ENCODE measurements at regions not wholly inside any gene's neighbourhood (a gene's known extent, or its start where the extent isn't known, plus 50 kb on each side); places are given as distances from the start of the nearest gene placed in this dataset.
"Not testable (repeated sequence)": the region's sequence is repeated elsewhere in the genome, so short reads cannot be mapped to it uniquely, and the experiment has no call there.

- DNase-seq, result no peak
Observed at GRCh38 chr9:11551106-11551505, 938.3 kb upstream of the PTPRD start.

GRCh38 chr9:11558043-11558442 lies 945.2 kb upstream of the PTPRD start:
- DNase-seq, result no peak

DNA sequence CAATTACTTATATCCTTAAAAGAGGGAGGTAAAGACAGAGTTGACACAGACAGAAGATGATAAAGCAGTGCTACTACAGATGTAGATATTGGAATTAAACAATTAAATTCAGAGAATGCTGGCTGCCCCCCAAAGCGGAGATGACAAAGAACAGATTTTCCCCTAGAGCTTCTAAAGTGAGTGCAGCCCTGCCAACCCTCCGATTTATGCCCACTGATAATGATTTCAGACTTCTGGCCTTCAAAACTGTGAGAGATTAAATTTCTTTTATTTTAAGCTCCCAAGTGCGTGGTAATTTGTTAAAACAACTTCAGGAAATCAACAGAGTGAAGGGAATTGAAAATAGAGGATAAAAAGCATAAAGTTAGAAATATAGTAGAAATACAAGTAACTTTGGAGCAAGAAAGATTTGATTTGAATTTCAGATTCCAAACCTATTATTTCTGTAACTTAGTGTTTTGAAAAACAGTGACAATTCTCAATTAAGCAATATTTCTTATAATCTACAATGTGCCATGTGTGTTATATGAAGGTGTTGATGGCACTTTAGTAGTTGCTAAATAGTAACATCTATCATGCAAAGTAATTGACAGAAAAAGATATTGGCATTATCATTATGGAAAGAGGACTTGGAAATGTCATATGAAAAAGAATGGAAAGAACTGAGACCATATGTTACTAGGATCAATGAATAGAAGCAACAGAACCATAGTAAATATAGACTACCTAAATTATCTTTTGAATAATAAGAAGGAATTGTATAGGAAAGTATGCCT lies 946.4 kb upstream of the PTPRD start:
- DNase-seq, result peak; percentile 32

- DNase-seq, result peak; percentile 31
Observed at GRCh38 chr9:11577522-11577921, 964.7 kb upstream of the PTPRD start.

DNA sequence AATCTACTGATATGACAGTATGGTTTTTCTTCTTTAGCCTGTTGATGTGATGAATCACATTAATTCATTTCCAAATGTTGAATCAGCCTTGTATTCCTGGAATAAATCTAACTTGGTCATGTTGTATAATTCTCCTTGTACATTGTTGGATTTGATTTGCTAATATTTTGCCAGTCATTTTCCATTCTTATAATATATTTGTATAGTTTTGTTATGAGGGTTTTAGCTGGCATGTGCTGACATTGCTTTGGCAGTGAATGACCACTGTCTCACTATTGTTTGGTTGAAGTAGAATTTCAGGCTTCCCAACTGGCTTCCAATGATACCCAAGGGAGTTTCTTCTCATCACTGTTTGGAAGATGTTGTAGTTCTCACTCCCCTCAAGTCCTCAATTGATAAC lies 983.0 kb upstream of the PTPRD start:
- no peak for DNase-seq

GRCh38 chr9:11618241-11618805 lies 1005.5 kb upstream of the PTPRD start:
- DNase-seq, result no peak

DNA sequence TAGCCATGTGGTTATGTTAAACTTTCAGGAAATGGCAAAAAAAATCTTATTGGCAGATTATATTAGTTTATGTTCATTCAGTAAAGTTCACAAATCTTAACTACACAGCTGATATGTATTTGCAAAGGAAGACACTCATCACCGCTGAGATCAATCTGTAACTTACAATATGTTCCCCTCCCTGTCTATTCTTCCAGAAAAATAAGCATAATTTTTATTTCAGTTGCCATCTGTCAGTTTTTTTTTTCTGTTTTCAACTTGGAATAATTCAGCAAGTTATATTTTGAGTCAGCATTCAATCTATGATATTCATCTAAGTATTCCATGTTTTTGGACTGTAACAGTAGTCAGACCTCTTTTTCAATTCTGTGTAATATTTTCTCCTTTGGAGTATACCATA lies 1019.9 kb upstream of the PTPRD start:
- peak; percentile 82 for DNase-seq

GRCh38 chr9:11646831-11647230 lies 1034.0 kb upstream of the PTPRD start:
- DNase-seq, result no peak

- DNase-seq, result no peak
Observed at GRCh38 chr9:11653867-11654266, 1039.3 kb upstream of the TYRP1 start.

DNA sequence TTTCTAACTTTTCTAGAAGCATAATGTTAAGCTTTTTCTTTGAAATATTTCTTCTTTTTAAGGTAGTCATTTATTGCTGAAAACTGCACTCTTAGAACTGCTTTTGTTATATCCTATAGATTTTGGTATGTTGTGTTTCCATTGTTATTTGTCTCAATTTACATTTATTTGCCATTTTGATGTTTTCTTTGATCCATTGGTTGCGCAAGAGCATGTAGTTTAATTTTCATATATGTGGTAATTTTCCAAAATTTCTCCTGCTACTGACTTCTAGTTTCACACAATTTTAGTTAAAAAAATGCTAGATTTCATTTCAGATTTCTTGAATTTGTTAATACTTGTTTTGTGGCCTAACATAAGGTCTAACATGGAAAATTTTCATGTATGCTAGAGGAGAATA lies 1029.3 kb upstream of the TYRP1 start:
- no peak for DNase-seq

DNA sequence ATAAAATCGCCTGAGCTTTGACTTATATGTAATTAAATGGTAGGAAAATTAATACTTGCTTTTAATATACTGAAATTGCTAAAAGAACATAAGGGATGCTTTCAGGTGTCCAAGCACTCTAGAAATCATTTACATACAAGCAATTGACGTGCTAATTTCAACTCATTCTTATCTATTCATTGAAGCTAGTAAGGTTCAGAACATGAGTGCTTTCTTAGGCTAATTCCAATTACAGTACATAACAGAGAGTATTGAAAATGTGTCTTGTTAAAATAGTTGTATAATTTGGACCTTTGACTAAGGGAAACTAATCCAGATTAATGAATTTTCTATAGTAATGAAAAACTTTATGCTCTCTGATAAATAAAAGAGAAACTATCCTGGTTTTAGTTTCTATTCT lies 1016.4 kb upstream of the TYRP1 start:
- no peak for DNase-seq

DNA sequence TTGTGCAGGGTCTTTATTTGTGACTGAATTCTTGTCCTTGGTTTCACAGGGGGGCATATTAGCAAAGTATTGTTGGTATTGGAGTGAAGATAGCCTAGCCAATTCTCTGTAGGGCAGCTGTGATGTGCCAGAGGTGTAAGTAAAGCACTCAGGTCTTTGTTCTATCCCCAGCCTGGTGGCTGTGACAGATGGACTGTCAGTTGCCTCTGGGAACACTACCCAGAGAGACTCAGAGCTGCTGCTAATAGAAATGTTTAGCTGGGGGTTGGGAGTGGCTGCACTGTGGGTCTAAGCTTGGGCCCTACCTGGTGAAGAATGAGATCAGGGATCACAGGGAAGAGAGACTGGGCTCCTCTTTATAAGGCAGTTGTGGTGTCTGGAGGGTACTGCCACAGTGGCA lies 1006.5 kb upstream of the TYRP1 start:
- no peak for DNase-seq

DNA sequence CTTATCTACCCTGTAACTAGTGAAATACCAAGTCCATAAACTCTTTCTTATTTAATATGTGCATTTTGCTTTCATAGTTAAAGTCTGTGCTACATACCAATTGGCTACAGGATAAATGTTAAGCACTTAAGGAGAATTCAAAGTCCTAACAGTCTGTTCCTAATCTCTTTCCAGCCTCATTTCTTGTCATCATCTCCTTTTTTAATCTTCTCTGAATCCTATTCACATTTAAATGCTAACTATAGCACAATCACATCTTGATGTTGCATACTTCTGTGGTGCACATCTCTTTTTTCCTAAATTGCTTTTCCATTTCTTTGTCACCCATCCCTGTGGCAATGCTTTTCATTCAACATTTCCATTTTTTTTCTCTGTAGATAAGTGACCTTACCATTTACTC lies 996.1 kb upstream of the TYRP1 start:
- DNase-seq, result no peak

DNA sequence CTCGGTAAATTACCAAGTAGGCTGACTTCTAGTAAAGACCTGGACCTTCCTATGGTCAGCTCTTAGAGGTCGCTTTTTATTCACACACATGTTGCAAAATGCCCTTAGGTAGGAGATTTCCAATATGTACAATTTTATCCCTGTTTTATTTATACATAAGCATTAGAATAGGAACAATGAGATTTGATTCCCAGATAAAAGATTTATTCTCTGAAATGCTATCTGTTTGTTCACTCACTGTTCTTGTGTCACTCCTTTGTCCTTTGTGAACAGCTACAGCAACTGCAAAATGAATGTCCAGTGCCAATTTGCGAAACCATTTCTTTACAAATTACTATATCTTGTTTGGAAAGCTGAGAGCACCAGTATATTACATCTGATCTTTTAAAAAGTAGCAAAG lies 991.5 kb upstream of the TYRP1 start:
- no peak for DNase-seq

GRCh38 chr9:11702548-11702947 lies 990.6 kb upstream of the TYRP1 start:
- DNase-seq, result no peak

DNA sequence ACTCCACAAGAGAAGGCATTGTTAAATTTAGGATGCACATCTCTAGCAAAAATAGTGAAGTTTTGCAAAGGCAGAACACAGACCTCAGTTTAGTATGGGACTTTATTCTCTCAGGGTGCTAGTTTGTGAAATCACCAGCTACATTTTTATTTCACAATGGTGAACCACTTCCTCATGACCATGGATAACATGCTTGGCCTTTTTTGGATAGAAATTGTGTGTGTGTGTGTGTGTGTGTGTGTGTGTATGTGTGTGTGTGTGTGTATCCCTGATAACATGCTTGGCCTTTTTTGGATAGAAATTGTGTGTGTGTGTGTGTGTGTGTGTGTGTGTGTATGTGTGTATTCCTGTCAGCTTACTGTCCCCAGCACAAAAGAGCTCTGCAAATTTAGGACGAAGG lies 989.0 kb upstream of the TYRP1 start:
- DNase-seq, result not testable (repeated sequence)

GRCh38 chr9:11708899-11709298 lies 984.3 kb upstream of the TYRP1 start:
- DNase-seq, result no peak

DNA sequence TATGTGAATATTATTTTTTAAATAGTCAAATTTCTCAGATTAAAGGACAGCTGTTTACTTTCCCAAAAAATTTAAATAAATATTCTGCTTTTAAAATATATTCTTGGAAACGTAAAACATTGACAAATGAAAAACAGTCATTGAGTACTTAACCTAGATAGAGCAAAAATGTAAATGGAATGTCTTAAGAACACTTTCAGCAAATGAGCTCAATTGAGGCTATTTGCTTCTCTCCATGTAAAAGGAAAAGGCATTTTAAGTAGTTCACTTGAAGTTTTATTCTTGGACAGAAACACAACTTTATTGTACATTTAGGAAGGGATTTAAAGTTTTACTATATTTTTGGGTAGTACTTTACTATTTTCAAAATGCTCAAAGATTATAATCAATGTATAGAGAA lies 983.6 kb upstream of the TYRP1 start:
- DNase-seq, result no peak

DNA sequence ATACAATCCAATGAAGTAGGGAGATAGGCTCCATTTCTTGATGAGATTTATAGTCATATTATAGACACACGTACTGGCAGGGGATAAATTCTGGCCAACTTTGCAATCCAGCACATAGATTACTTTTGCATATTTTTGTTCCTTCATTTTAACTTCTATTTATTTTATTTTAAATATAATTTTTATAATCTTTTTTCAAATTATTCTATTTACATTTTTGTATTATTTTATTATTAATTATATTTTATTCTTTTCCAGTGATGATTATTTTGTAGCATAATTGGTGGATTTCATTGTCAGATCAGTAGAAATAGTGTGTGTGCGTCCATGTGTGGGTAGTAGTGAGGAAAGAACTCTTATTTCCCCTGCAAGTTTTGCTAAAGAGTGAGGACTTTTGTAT lies 980.1 kb upstream of the TYRP1 start:
- no peak for DNase-seq

DNA sequence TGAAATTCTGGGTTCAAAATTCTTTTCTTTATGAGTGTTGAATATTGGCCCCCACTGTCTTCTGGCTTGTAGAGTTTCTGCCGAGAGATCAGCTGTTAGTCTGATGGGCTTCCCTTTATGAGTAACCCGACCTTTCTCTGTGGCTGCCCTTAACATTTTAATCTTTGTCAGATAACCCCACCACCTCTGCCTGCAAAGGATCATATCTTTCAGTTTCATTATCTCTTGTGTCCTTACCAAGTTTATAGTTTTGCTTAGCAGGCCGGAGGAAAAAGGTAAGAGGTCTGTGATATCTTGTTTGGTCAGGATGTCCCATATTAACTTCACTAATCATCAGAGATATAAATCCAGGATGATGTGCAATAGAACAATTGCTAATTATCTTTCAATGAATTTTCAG lies 970.2 kb upstream of the TYRP1 start:
- no peak for DNase-seq

- no peak for DNase-seq
Observed at GRCh38 chr9:11726659-11727058, 966.5 kb upstream of the TYRP1 start.

- DNase-seq, result no peak
Observed at GRCh38 chr9:11735391-11735790, 957.8 kb upstream of the TYRP1 start.

- no peak for DNase-seq
Observed at GRCh38 chr9:11742471-11742870, 950.7 kb upstream of the TYRP1 start.

GRCh38 chr9:11743356-11743755 lies 949.8 kb upstream of the TYRP1 start:
- DNase-seq, result no peak

GRCh38 chr9:11749396-11749795 lies 943.8 kb upstream of the TYRP1 start:
- no peak for DNase-seq
